ENCODE measurements at regions not wholly inside any gene's neighbourhood (a gene's known extent, or its start where the extent isn't known, plus 50 kb on each side); places are given as distances from the start of the nearest gene placed in this dataset.

- Histone ChIP-seq H3K36me3 (ENCODE audit: control insufficient read depth, low read length) (no peaks in the 10 kb centered on the region), H3K79me2 (ENCODE audit: control insufficient read depth, low read length) (no peaks in the 10 kb centered on the region), H3K4me1 (ENCODE audit: control insufficient read depth, low read length) (no peaks in the 10 kb centered on the region), H3F3A (ENCODE audit: control insufficient read depth, insufficient read depth) (no peaks in the 10 kb centered on the region), H3K4me2 (ENCODE audit: low read length) (no peak overlapping the region), H3K27ac (ENCODE audit: low read depth, low read length) (no peak overlapping the region), H4K20me1 (ENCODE audit: control insufficient read depth, insufficient read depth, low read depth, low read length) (no peaks in the 10 kb centered on the region), H3K9me3 (ENCODE audit: control insufficient read depth, insufficient read depth, low read length) (peaks cover 10% of the 10 kb centered on the region), H3K27me3 (ENCODE audit: control insufficient read depth, low read length) (no peaks in the 10 kb centered on the region), H3K9me2 (replicated peaks; ENCODE audit: control insufficient read depth, low read length) (no peaks in the 10 kb centered on the region), H3K4me3 (ENCODE audit: low read length) (no peak overlapping the region)
- TF ChIP-seq, protein P1, sequence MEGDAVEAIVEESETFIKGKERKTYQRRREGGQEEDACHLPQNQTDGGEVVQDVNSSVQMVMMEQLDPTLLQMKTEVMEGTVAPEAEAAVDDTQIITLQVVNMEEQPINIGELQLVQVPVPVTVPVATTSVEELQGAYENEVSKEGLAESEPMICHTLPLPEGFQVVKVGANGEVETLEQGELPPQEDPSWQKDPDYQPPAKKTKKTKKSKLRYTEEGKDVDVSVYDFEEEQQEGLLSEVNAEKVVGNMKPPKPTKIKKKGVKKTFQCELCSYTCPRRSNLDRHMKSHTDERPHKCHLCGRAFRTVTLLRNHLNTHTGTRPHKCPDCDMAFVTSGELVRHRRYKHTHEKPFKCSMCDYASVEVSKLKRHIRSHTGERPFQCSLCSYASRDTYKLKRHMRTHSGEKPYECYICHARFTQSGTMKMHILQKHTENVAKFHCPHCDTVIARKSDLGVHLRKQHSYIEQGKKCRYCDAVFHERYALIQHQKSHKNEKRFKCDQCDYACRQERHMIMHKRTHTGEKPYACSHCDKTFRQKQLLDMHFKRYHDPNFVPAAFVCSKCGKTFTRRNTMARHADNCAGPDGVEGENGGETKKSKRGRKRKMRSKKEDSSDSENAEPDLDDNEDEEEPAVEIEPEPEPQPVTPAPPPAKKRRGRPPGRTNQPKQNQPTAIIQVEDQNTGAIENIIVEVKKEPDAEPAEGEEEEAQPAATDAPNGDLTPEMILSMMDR (IDR thresholded peaks at IDR 0.05; ENCODE audit: low read depth, low read length, poor library complexity, severe bottlenecking) = no peak
- no peak for TF ChIP-seq EZH2phosphoT487 (IDR thresholded peaks at IDR 0.05; ENCODE audit: borderline replicate concordance, low read length)
These were observed 190.3 kb upstream of the GATB start for GRCh38 chr4:151950993-151951670.

GRCh38 chr4:151948351-151949016 is 187.7 kb upstream of the GATB start:
- Histone ChIP-seq H3K27me3 (ENCODE audit: control insufficient read depth, low read length) (no peaks in the 10 kb centered on the region), H3K4me3 (ENCODE audit: low read length) (no peak overlapping the region), H3F3A (ENCODE audit: control insufficient read depth, insufficient read depth) (no peaks in the 10 kb centered on the region), H3K9me3 (ENCODE audit: control insufficient read depth, insufficient read depth, low read length) (peaks cover 10% of the 10 kb centered on the region), H4K20me1 (ENCODE audit: control insufficient read depth, insufficient read depth, low read depth, low read length) (no peaks in the 10 kb centered on the region), H3K79me2 (ENCODE audit: control insufficient read depth, low read length) (no peaks in the 10 kb centered on the region), H3K4me1 (ENCODE audit: control insufficient read depth, low read length) (no peaks in the 10 kb centered on the region), H3K36me3 (ENCODE audit: control insufficient read depth, low read length) (no peaks in the 10 kb centered on the region), H3K4me2 (ENCODE audit: low read length) (no peak overlapping the region), H3K9me2 (replicated peaks; ENCODE audit: control insufficient read depth, low read length) (no peaks in the 10 kb centered on the region), H3K27ac (ENCODE audit: low read depth, low read length) (no peak overlapping the region)
- TF ChIP-seq EZH2phosphoT487 (IDR thresholded peaks at IDR 0.05; ENCODE audit: borderline replicate concordance, low read length) = no peak
- TF ChIP-seq, protein P1 (IDR thresholded peaks at IDR 0.05; ENCODE audit: low read depth, low read length, poor library complexity, severe bottlenecking) = no peak

DNA sequence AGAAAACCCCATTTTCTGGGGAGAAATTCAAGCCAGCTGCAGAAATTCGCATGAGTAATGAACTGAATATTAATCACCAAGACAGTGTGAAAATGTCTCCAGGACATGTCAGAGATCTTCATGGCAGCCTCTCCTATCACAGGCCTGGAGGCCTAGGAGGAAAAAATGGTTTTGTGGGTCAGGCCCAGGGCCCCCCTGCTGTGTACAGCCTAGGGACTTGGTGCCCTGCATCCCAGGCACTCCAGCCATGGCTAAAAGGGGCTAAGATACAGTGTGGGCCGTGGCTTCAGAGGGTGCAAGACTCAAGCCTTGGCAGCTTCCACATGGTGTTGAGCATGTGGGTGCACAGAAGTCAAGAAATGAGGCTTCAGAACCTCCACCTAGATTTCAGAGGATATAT is 185.9 kb upstream of the GATB start:
- Histone ChIP-seq H4K20me1 (ENCODE audit: control insufficient read depth, insufficient read depth, low read depth, low read length) (no peaks in the 10 kb centered on the region), H3K4me2 (ENCODE audit: low read length) (no peak overlapping the region), H3K79me2 (ENCODE audit: control insufficient read depth, low read length) (no peaks in the 10 kb centered on the region), H3K27me3 (ENCODE audit: control insufficient read depth, low read length) (no peaks in the 10 kb centered on the region), H3K27ac (ENCODE audit: low read depth, low read length) (no peak overlapping the region), H3K9me2 (replicated peaks; ENCODE audit: control insufficient read depth, low read length) (no peaks in the 10 kb centered on the region), H3K9me3 (ENCODE audit: control insufficient read depth, insufficient read depth, low read length) (peaks cover 10% of the 10 kb centered on the region), H3K4me3 (ENCODE audit: low read length) (no peak overlapping the region), H3F3A (ENCODE audit: control insufficient read depth, insufficient read depth) (no peaks in the 10 kb centered on the region), H3K36me3 (ENCODE audit: control insufficient read depth, low read length) (no peaks in the 10 kb centered on the region), H3K4me1 (ENCODE audit: control insufficient read depth, low read length) (no peaks in the 10 kb centered on the region)
- TF ChIP-seq EZH2phosphoT487 (IDR thresholded peaks at IDR 0.05; ENCODE audit: borderline replicate concordance, low read length) = no peak
- TF ChIP-seq, protein P1 (IDR thresholded peaks at IDR 0.05; ENCODE audit: low read depth, low read length, poor library complexity, severe bottlenecking) = no peak

Data from DOHH2 (cell line).